ENCODE measurements at regions not wholly inside any gene's neighbourhood (a gene's known extent, or its start where the extent isn't known, plus 50 kb on each side); places are given as distances from the start of the nearest gene placed in this dataset.

GRCh38 chr3:28042095-28042635 is 199.3 kb upstream of the CMC1 start:
- TF ChIP-seq ZBTB7A (IDR thresholded peaks at IDR 0.05; ENCODE audit: low read depth) (no peak), TEAD4 (IDR thresholded peaks at IDR 0.05) (no peak), USF1 (IDR thresholded peaks at IDR 0.05) (no peak), MAX (IDR thresholded peaks at IDR 0.05) (no peak), REST (IDR thresholded peaks at IDR 0.05; ENCODE audit: low read depth) (no peak), CEBPB (IDR thresholded peaks at IDR 0.05) (no peak), CREB1 (IDR thresholded peaks at IDR 0.05; ENCODE audit: low read depth) (no peak), FOXM1 (IDR thresholded peaks at IDR 0.05; ENCODE audit: borderline replicate concordance, low read depth) (no peak), TCF12 (IDR thresholded peaks at IDR 0.05; ENCODE audit: low read depth) (no peak)

- TF ChIP-seq FOXM1 (IDR thresholded peaks at IDR 0.05; ENCODE audit: borderline replicate concordance, low read depth) (no peak), USF1 (IDR thresholded peaks at IDR 0.05) (no peak), TEAD4 (IDR thresholded peaks at IDR 0.05) (no peak), MAX (IDR thresholded peaks at IDR 0.05) (no peak), EP300 (IDR thresholded peaks at IDR 0.05; ENCODE audit: borderline replicate concordance) (no peak), TAF1 (IDR thresholded peaks at IDR 0.05; ENCODE audit: low read depth) (no peak), EGR1 (IDR thresholded peaks at IDR 0.05) (no peak), REST (IDR thresholded peaks at IDR 0.05; ENCODE audit: low read depth) (no peak), CEBPB (IDR thresholded peaks at IDR 0.05) (no peak), CREB1 (IDR thresholded peaks at IDR 0.05; ENCODE audit: low read depth) (no peak), YY1 (IDR thresholded peaks at IDR 0.05; ENCODE audit: low read depth) (no peak), RAD21 (IDR thresholded peaks at IDR 0.05; ENCODE audit: low read depth) (no peak), NFIC (IDR thresholded peaks at IDR 0.05) (no peak), ZBTB7A (IDR thresholded peaks at IDR 0.05; ENCODE audit: low read depth) (no peak), TCF12 (IDR thresholded peaks at IDR 0.05; ENCODE audit: low read depth) (no peak)
Measured at GRCh38 chr3:28042707-28043106, 198.7 kb upstream of the CMC1 start.

GRCh38 chr3:28050120-28050519 is 191.3 kb upstream of the CMC1 start:
- no peak for TF ChIP-seq MAX (IDR thresholded peaks at IDR 0.05)
- TF ChIP-seq EP300 (IDR thresholded peaks at IDR 0.05; ENCODE audit: borderline replicate concordance): no peak
- no peak for TF ChIP-seq FOXM1 (IDR thresholded peaks at IDR 0.05; ENCODE audit: borderline replicate concordance, low read depth)
- TF ChIP-seq REST (IDR thresholded peaks at IDR 0.05; ENCODE audit: low read depth): no peak
- no peak for TF ChIP-seq EGR1 (IDR thresholded peaks at IDR 0.05)
- no peak for TF ChIP-seq TAF1 (IDR thresholded peaks at IDR 0.05; ENCODE audit: low read depth)
- TF ChIP-seq YY1 (IDR thresholded peaks at IDR 0.05; ENCODE audit: low read depth): no peak
- TF ChIP-seq ZBTB7A (IDR thresholded peaks at IDR 0.05; ENCODE audit: low read depth): no peak
- no peak for TF ChIP-seq TEAD4 (IDR thresholded peaks at IDR 0.05)
- no peak for TF ChIP-seq NFIC (IDR thresholded peaks at IDR 0.05)
- no peak for TF ChIP-seq TCF12 (IDR thresholded peaks at IDR 0.05; ENCODE audit: low read depth)
- no peak for TF ChIP-seq RAD21 (IDR thresholded peaks at IDR 0.05; ENCODE audit: low read depth)
- TF ChIP-seq CREB1 (IDR thresholded peaks at IDR 0.05; ENCODE audit: low read depth): no peak

GRCh38 chr3:28050885-28051284 is 190.5 kb upstream of the CMC1 start:
- TF ChIP-seq CEBPB (IDR thresholded peaks at IDR 0.05): no peak
- no peak for TF ChIP-seq FOXM1 (IDR thresholded peaks at IDR 0.05; ENCODE audit: borderline replicate concordance, low read depth)
- TF ChIP-seq MAX (IDR thresholded peaks at IDR 0.05): no peak
- no peak for TF ChIP-seq TEAD4 (IDR thresholded peaks at IDR 0.05)
- TF ChIP-seq REST (IDR thresholded peaks at IDR 0.05; ENCODE audit: low read depth): no peak
- TF ChIP-seq TAF1 (IDR thresholded peaks at IDR 0.05; ENCODE audit: low read depth): no peak
- TF ChIP-seq ZBTB7A (IDR thresholded peaks at IDR 0.05; ENCODE audit: low read depth): no peak
- TF ChIP-seq RAD21 (IDR thresholded peaks at IDR 0.05; ENCODE audit: low read depth): no peak
- no peak for TF ChIP-seq EP300 (IDR thresholded peaks at IDR 0.05; ENCODE audit: borderline replicate concordance)
- no peak for TF ChIP-seq CREB1 (IDR thresholded peaks at IDR 0.05; ENCODE audit: low read depth)
- no peak for TF ChIP-seq YY1 (IDR thresholded peaks at IDR 0.05; ENCODE audit: low read depth)
- no peak for TF ChIP-seq EGR1 (IDR thresholded peaks at IDR 0.05)
- no peak for TF ChIP-seq NFIC (IDR thresholded peaks at IDR 0.05)

Measured in Ishikawa (cell line).